ENCODE measurements at regions not wholly inside any gene's neighbourhood (a gene's known extent, or its start where the extent isn't known, plus 50 kb on each side); places are given as distances from the start of the nearest gene placed in this dataset.

GRCh38 chr18:52093171-52093570, 246.8 kb upstream of the DCC start:
- no peak for TF ChIP-seq UBTF (IDR thresholded peaks at IDR 0.05; ENCODE audit: borderline replicate concordance in 1 of 2, low read depth in 2 of 2, low read length in 2 of 2)
- TF ChIP-seq STAT6 (CRISPR knock-in tag; IDR thresholded peaks at IDR 0.05), result no peak
- no peak for TF ChIP-seq CTCF (IDR thresholded peaks at IDR 0.05 in 2 of 3, conservative IDR thresholded peaks at IDR 0.05 in 1 of 3; ENCODE audit: insufficient read depth in 2 of 3, low read depth in 1 of 3, low read length in 3 of 3)
- no peak for TF ChIP-seq SRSF7 (optimal IDR thresholded peaks at IDR 0.05; ENCODE audit: low read depth, low read length)
- TF ChIP-seq REST (IDR thresholded peaks at IDR 0.05; ENCODE audit: borderline replicate concordance), result no peak
- no peak for TF ChIP-seq REST (CRISPR knock-in tag; IDR thresholded peaks at IDR 0.05; ENCODE audit: low read depth)
- TF ChIP-seq FOXK1 (CRISPR knock-in tag; IDR thresholded peaks at IDR 0.05; ENCODE audit: borderline replicate concordance), result no peak
- TF ChIP-seq NBN (IDR thresholded peaks at IDR 0.05; ENCODE audit: low read depth), result no peak
- no peak for TF ChIP-seq DDX20 (tag; IDR thresholded peaks at IDR 0.05; ENCODE audit: low read depth)
- no peak for TF ChIP-seq JUN (IDR thresholded peaks at IDR 0.05; ENCODE audit: borderline replicate concordance, low read depth, low read length)
- TF ChIP-seq JUN (CRISPR knock-in tag; IDR thresholded peaks at IDR 0.05; ENCODE audit: borderline replicate concordance), result no peak
- no peak for TF ChIP-seq POLR2A (conservative IDR thresholded peaks at IDR 0.05)
- no peak for TF ChIP-seq ZKSCAN1 (IDR thresholded peaks at IDR 0.05; ENCODE audit: low read depth, low read length)
- TF ChIP-seq, protein P1, sequence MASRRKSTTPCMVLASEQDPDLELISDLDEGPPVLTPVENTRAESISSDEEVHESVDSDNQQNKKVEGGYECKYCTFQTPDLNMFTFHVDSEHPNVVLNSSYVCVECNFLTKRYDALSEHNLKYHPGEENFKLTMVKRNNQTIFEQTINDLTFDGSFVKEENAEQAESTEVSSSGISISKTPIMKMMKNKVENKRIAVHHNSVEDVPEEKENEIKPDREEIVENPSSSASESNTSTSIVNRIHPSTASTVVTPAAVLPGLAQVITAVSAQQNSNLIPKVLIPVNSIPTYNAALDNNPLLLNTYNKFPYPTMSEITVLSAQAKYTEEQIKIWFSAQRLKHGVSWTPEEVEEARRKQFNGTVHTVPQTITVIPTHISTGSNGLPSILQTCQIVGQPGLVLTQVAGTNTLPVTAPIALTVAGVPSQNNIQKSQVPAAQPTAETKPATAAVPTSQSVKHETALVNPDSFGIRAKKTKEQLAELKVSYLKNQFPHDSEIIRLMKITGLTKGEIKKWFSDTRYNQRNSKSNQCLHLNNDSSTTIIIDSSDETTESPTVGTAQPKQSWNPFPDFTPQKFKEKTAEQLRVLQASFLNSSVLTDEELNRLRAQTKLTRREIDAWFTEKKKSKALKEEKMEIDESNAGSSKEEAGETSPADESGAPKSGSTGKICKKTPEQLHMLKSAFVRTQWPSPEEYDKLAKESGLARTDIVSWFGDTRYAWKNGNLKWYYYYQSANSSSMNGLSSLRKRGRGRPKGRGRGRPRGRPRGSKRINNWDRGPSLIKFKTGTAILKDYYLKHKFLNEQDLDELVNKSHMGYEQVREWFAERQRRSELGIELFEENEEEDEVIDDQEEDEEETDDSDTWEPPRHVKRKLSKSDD (conservative IDR thresholded peaks at IDR 0.05; ENCODE audit: low read length), result no peak
- TF ChIP-seq TAF1 (IDR thresholded peaks at IDR 0.05; ENCODE audit: control insufficient read depth, extremely low read depth, insufficient read depth, low read length, severe bottlenecking), result no peak

Measured in K562 (cell line).